NCI-H345 treated with DMSO at 0.1 percent for 48 hours (cell line): ENCODE measurements at regions not wholly inside any gene's neighbourhood (a gene's known extent, or its start where the extent isn't known, plus 50 kb on each side); places are given as distances from the start of the nearest gene placed in this dataset.

Experiments
- DNase-seq: peaks from one replicate; lab custom pipeline; 2025; ENCODE audit not compliant: unreplicated experiment; lab: John Stamatoyannopoulos, UW

- DNase-seq: no peak
Measured at GRCh38 chr10:44326474-44327030, 58.3 kb downstream of the CXCL12 start.

DNA sequence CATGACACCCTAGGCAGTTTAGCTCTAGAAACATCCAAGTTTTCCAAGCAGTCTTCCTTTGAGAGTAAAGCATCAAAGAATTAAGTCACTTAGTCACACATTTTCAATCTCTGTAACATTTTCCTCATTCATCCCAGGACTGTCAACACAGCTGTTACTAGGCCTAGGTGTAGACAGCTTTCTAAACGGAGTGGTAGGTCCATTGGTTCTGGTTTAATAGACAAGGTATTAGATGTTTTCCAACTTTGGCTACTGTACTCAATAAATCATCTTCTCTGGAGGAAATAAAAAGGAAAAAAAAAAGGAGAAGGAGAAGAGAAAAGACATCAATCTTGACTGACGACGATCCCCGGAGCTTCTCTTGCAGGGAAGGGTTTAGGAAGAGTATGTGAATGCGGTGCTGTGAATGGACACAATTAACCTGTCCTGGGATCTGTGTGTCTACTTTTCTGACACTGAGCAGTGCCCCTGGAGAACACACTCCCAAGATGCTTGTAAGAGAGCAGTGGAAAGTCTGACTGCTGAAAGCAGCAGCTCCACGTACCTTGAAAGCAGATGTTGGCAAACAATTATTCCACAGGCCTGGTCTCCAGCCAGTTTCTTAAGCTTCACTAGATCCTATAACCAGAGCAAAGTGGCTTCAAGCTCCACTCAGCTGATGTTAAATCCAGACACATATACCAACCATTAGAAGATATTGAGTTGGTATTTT lies 59.1 kb downstream of the CXCL12 start:
- no peak for DNase-seq

GRCh38 chr10:44325157-44325556 lies 59.7 kb downstream of the CXCL12 start:
- DNase-seq: no peak

DNA sequence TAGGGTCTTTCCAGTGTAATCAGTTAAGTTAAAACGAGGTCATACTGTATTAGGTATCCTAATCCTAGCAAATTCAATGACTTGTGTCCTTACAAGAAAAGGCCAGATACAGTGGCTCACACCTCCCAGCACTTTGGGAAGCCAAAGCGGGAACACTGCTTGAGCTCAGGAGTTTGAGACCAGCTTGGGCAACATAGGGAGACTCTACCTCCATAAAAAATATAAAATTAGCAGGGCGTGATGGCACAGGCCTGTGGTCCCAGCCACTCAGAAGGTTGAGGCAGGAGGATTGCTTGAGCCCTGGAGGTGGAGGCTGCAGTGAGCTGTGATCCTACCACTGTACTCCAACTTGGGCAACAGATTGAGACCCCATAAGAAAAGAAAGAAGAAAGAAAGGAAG lies 61.1 kb downstream of the CXCL12 start:
- DNase-seq: no peak

DNA sequence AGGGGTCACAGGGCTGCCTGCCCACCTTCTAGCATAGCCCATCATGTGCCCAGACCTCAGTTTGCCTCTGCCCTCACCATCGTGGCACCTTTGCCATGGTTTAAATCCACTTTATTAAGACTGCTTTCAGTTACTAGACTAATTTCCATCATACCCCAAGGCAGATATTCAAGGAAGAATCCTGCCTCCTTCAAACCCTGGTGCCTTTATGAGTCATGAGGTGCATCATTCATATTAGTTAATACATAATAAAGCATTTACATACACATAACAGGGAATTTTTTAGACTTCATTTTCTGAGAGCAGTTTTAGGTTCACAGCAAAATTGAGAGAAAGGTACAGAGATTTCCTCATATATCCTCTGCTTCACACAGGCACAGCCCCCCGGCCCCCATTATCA lies 62.8 kb downstream of the CXCL12 start:
- DNase-seq: no peak

DNA sequence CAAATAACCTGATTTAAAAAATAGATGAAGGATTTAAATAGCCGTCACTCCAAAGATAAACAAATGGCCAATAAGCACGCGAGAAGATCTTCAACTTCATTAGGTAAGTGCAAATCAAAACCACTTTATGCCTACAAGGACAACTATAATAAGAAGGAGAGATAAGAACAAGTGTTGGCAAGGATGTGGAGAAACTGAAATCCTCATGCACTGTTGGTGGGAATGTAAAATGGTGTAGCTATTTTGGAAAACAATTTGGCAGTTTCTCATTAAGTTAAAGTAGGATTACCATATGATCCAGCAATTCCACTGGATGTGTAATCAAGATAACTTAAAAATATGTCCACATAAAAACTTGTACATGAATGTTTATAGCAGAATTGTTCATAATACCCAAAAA lies 64.1 kb downstream of the CXCL12 start:
- no peak for DNase-seq

DNA sequence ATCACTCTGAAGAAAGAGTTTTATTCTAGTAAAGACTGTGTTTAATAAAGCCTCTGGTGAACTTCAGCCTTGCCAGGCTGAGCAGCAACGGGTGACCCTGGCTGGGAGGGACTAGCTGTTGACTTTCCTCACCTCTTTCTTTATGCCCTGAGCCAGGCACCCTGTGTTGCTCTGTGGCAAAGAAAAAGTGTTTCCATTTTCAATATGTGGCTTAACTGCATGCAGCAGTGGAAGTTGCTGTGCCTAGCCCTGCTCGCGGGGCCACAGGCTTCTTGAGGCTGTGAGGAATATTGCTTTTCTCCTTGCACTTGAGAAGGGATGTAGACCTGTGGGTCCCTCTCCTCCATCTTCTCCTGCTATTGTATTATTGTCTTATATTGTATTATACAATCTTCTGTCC lies 67.0 kb downstream of the CXCL12 start:
- DNase-seq: no peak

DNA sequence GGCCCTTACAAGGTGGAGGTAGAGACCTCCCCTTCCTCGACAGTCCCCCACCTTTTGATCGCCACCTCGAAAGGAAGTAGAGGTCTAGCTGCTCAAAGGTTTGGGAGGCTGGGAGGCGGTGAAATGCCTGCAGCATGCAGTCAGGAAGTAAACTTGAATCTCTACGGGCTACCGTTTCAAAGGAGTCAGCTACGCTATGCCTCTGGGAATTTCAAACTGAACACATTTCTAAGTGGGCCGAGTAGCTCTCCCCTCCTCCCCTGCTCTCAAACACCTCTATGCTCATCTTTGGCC lies 68.0 kb downstream of the CXCL12 start:
- no peak for DNase-seq

DNA sequence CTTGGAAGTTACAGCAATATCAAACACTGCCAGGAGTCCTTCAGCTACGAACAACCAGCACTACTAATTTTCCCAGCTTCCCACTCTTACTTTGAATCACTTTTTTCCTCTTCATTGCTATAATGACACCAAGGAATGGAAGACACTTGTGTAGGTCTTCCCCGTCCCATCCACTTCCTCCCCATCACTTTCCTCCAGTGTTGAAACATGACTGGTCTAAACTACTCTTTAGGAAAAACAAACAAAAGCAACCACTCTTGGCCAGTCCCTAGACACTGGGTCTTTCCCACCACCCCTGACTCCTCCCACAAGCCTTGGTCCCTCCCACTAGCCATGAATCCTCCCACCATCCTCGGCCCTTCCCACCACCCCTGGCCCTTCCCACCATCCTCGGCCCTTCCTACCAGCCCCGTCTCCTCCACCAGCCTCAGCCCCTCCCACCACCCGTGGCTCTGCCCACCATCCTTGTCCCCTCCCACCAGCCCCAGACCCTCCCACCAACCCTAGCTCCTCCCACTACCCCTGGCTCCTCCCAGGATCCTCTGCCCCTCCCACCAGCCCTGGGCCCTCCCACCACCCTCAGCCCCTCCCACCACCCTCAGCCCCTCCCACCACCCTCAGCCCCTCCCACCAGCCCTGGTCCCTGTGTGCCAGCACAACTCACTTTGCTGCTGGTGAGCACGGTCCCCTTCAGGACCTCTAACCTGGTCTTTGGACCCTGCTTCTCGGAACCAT lies 68.5 kb downstream of the CXCL12 start:
- no peak for DNase-seq

- no peak for DNase-seq
Measured at GRCh38 chr10:44314802-44315460, 70.0 kb downstream of the CXCL12 start.

- no peak for DNase-seq
Measured at GRCh38 chr10:44313761-44314165, 71.1 kb downstream of the CXCL12 start.

- no peak for DNase-seq
Measured at GRCh38 chr10:44312401-44312800, 72.5 kb downstream of the CXCL12 start.

DNA sequence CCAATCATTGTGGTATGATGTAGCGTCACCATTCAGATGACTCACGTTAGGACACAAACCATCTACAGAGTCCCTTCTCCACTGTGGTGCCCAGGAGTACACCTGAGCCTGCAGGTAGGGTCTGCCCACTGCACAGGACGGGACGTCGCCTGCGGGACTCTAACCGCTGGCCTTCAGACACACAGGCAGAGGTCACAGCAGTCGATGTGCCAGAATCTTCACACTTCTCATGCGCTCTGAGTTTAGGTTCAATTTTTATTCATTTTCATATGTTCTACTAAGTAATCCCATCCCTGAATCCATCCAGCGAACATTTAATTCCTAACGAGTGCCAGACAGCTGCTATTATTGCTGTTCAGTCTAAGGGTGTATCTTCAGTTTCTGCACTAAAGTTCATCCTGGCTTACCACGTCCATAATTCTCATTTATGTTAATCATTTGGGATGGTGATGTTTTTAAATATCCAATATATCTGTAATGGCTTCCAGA lies 73.3 kb downstream of the CXCL12 start:
- DNase-seq: no peak

GRCh38 chr10:44310762-44311562 lies 73.9 kb downstream of the CXCL12 start:
- no peak for DNase-seq

DNA sequence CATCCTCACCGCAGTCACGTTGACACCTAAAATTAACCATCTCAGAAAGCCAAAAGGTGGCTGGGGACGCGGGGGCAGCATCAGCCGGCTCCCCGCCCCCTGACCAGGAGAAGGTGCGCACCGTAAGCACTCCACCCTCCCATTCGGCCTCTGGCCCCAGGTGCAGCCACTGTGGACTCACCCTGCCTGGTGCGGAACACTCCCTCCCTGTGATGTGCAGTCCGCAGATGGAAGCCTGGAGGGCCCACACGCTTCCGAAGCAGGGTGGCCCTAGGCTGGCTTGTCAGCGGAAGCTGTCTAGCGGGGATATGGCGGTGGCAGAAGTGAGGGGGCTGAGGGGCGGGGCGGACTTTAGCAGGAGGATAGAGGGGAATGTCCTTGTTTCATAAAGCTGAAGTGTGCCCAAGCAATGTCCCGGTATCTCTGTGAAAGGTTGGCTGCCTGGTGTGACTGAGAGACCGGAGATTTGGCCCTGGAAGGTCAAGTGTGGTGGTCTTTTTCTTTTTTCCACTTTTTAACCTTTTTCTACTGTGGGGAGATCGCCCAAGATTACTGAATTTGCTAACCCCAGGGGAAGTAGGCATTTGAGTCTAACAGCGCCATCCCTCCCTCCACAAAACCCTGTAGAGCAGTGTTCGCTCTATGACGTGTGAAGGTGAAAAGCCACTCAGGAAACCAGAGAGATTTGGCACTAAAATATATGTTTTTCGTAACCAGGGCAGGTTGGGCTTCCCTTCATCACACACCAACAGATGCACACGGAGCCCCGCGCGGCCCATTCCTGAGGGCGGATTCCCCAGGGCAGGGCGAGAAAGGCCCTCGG lies 74.7 kb downstream of the CXCL12 start:
- DNase-seq: no peak

DNA sequence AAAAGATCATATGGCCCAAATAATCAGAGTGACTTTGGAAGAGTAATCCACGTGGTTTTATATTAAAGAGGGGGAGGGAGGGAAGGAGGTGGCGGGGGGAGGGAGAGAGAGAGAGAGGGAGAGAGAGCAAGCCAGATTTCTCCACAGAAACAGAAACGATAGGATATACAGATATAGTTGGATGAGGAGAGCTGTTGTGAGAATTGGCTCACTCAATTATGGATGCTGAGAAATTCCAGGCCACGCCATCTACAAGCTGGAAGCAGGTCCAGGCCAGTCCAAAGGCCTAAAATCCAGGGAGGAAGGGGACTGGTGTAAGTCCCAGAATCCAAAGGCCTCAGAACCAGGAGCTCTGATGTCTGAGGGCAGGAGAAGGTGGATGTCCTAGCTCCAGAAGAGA lies 75.5 kb downstream of the CXCL12 start:
- no peak for DNase-seq

GRCh38 chr10:44308935-44309334 lies 76.0 kb downstream of the CXCL12 start:
- no peak for DNase-seq

DNA sequence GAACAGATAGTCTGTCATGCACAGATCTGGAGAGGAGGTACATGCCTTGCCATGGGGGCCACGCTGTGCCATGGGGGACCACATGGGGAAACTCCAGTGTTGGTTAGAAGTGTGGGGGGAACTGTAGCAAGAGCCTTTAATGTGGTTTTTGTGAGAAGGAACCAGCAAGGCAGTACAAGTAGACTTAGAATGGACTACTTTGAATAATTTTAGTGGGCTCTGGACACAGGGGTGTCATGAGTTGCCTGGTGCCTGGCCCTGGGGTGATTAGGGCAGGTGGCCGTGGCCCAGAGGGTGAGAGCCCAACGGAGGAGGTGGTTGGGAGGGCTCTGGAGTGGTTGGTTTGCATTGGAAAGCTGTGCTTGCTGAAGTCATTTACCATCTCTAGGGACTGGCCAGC lies 77.2 kb downstream of the CXCL12 start:
- DNase-seq: no peak

- no peak for DNase-seq
Measured at GRCh38 chr10:44306762-44307161, 78.1 kb downstream of the CXCL12 start.

- no peak for DNase-seq
Measured at GRCh38 chr10:44306147-44306710, 78.7 kb downstream of the CXCL12 start.
